Activated CD4-positive, alpha-beta memory T cell treated with anti-CD3 and anti-CD28 coated beads for 36 hours (primary cell): ENCODE measurements at regions not wholly inside any gene's neighbourhood (a gene's known extent, or its start where the extent isn't known, plus 50 kb on each side); places are given as distances from the start of the nearest gene placed in this dataset.

Experiments used
- CTCF ChIA-PET: fragments of 350-600 bp; sonication (Branson Sonifier 250); formaldehyde crosslinking; loops from one replicate; lab custom pipeline; 2021; ENCODE audit warnings: antibody characterized with exemption, inconsistent platforms; lab: Charles Lee
- POLR2A ChIA-PET: fragments of 350-600 bp; sonication (Branson Sonifier 250); formaldehyde crosslinking; loops from one replicate; lab custom pipeline; 2021; ENCODE audit warnings: antibody characterized with exemption; lab: Charles Lee
- DNase-seq: peaks from one replicate; pipeline ENCODE4 v3.0.0-alpha.2; 2020
- H3K27ac Mint-ChIP-seq: one replicate; pipeline ENCODE4 v1.8.0; 2021; ENCODE audit warnings: mixed read lengths
- H3K27me3 Mint-ChIP-seq: one replicate; pipeline ENCODE4 v1.8.0; 2021; ENCODE audit warnings: mixed read lengths
- H3K36me3 Mint-ChIP-seq: one replicate; pipeline ENCODE4 v1.8.0; 2021; ENCODE audit warnings: mixed read lengths
- H3K4me1 Mint-ChIP-seq: one replicate; pipeline ENCODE4 v1.8.0; 2021; ENCODE audit warnings: low read depth, mixed read lengths
- H3K4me3 Mint-ChIP-seq: one replicate; pipeline ENCODE4 v1.8.0; 2021; ENCODE audit warnings: mild to moderate bottlenecking, mixed read lengths
- H3K9me3 Mint-ChIP-seq: one replicate; pipeline ENCODE4 v1.8.0; 2021; ENCODE audit warnings: mixed read lengths
- intact Hi-C: fragments of 100-400 bp; cut with micrococcal nuclease; formaldehyde crosslinking; loops from one replicate; pipeline ENCODE4 v1.15.1; 2023

DNA sequence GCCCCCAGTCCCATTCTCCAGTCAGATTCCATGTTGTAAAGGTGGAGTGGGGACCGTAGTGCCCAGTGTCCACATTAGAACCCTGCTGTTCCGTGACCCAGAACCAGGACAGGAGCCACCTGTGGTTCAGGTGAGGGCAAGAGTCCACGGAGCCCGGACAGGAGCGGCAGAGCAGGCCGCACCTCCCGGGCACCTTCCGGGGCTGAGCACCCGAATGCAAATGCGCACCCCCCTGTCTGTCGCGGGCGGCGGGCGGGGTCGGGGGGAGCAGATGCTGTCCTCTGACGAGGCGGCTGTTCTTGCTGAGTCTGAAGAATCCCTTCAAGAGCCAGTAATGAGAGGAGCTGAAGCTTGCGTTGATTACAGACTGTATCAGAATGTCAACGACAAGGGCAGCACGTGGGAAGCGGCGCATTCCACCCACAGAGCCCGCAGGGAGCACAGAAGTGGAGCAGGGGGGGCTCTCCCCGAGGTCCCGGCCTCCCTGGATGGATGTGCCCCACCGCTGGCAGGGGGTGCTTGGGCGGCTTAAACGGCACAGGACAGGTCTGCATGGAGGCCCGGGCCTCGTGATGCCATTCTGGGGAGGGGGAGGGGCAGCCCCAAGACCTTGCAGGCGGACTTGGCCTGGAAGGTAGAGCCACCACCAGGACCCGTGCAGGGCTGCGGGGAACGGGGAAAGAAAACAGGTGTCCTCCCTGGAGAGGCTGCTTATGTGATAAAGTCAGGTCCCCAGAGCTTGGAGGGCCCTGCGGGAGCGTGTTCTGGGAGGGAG, 407.5 kb upstream of the RNF32 start:
- Mint-ChIP-seq H3K9me3 (no peaks in the 10 kb centered on the region), H3K27me3 (no peaks in the 10 kb centered on the region), H3K4me3 (no peak overlapping the region), H3K4me1 (no peaks in the 10 kb centered on the region), H3K27ac (no peak overlapping the region), H3K36me3 (no peaks in the 10 kb centered on the region)
- intact Hi-C loops = no loop called here
- DNase-seq = no peak
- ChIA-PET POLR2A (no interaction called here), CTCF (no interaction called here)

DNA sequence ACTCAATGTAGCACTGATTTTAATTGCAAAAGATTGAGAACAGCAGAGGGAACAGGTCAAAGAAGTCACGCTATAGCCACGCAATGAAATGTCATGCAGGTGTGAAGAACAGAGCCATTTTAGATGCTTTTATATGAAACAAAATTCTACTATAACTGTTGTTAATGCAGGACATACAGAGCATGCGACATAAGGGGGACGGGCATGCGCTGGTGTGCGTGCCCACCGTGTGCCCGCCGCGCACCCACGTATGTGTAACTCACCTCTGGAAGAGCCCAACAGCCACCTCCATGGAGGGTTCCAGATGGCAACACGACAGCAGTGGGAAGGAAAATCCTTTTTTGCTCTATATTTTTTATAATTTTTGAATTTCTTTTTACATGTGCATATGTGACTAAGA, 410.0 kb upstream of the RNF32 start:
- Mint-ChIP-seq H3K27ac (no peak overlapping the region), H3K4me3 (no peak overlapping the region), H3K9me3 (no peaks in the 10 kb centered on the region), H3K36me3 (no peaks in the 10 kb centered on the region), H3K27me3 (no peaks in the 10 kb centered on the region), H3K4me1 (no peaks in the 10 kb centered on the region)
- no peak for DNase-seq
- CTCF ChIA-PET = no interaction called here
- POLR2A ChIA-PET = no interaction called here
- intact Hi-C loops = no loop called here

DNA sequence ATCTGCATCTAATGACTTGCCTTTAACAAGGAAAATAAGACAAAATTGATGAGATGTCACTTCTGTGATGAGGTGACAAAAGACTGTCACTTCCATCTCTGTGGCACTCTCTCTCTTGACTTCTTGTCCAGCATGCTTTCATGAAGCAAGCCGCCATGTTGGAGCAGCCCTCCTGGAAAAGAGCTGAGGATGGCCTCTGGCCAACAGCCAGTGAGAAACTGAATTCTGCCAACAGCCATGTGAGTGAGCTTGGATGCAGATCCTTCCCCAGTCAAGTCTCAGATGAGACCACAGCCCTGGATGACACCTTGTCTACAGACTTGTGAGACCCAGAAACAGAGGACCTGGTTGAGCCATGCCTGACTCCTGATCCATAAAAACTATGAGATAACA, 412.6 kb upstream of the SHH start:
- DNase-seq = no peak
- no peaks in the 10 kb centered on the region for H3K9me3 Mint-ChIP-seq
- CTCF ChIA-PET = no interaction called here
- no peak overlapping the region for H3K4me3 Mint-ChIP-seq
- intact Hi-C loops = no loop called here
- H3K27me3 Mint-ChIP-seq = no peaks in the 10 kb centered on the region
- H3K27ac Mint-ChIP-seq = no peak overlapping the region
- no peaks in the 10 kb centered on the region for H3K36me3 Mint-ChIP-seq
- POLR2A ChIA-PET = no interaction called here
- H3K4me1 Mint-ChIP-seq = no peaks in the 10 kb centered on the region

DNA sequence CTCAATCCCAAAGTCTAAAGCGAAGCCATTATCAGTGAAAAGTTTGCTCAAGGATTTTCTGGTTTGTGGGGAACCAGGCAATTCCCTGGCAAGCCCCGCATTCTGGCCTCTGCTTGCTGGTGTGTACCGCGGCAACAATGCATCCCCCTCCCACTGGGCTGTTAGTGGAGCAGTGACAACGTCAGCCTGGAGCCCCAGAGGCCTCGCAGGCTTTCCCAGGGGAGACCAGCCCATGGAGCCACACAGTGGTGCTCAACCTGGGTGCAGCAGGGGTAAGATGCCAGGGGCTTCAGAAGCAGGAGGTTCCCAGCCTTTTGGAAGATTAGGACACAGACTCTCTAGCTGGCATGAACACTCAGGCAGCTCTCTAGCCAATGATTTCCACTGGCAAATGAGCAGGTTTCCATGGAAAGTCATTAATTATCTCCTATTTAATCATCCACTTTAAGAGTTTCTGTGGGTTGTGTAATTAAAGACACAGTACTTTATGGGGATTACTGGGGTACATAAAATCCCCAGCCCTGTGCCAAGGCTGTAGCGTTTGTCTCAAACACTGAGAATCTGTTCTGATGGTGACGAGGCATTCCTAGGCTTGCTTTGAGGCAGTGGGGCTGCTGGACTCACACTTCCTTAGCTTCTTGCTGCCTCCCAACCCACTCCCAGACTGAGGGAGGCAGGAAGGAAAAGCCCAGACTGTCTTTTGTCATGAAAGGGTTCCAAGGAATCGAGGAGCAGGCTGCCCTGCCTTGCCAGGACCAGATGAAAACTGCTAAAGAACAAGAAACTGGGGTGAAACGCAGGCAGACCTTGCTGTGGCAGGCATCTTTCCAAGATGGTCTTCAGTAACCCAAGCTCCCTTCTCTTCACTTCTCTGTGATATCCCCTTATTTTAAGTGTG, 411.9 kb upstream of the SHH start:
- Mint-ChIP-seq H3K36me3 (no peaks in the 10 kb centered on the region), H3K4me1 (no peaks in the 10 kb centered on the region), H3K27ac (no peak overlapping the region), H3K4me3 (no peak overlapping the region), H3K27me3 (no peaks in the 10 kb centered on the region), H3K9me3 (no peaks in the 10 kb centered on the region)
- POLR2A ChIA-PET = no interaction called here
- DNase-seq = no peak
- intact Hi-C loops = no loop called here
- CTCF ChIA-PET = no interaction called here

DNA sequence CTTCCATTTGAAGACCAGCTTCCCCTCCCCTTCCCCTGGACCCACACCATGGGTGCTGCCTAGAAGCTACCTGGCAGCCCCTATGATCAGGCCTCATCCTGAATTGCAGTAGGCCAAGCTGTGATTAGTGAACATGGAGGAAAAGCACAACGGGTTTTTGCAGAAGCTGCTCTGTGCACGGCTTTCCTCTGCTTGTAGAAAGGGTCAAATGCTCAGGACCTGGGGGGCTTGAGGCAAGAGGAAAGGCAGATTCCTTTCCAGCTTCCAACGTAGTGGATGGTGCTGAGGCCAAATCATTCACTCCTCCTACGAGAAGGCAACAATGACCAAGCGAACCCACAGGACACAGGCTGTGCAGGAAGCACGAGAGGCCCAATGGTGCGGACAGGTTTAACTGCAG, 410.3 kb upstream of the SHH start:
- intact Hi-C loops = no loop called here
- no peak for DNase-seq

DNA sequence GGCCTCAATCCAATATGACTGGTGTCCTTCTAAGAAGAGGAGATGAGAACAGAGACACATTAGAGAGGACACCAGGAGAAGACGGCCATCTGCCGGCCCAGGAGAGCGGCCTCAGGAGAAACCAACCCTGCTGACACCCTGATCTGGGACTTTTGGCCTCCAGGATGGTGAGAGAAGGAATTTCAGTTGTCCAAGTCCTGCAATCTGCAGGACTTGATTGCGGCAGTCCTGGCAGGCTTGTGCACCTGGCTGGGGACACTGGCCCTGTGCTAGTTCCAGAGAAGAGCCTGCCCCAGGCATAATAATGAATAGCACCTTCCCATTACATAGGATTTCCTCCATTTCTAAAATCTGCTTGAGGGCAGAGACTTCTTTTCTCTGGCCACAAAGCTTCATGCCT, 409.9 kb upstream of the SHH start:
- Mint-ChIP-seq H3K27ac (no peak overlapping the region), H3K27me3 (no peaks in the 10 kb centered on the region)

More for the DNA sequence above, 410.3 kb upstream of the SHH start:
- Mint-ChIP-seq H3K27me3 (no peaks in the 10 kb centered on the region), H3K4me3 (no peak overlapping the region), H3K36me3 (no peaks in the 10 kb centered on the region), H3K9me3 (no peaks in the 10 kb centered on the region), H3K4me1 (no peaks in the 10 kb centered on the region), H3K27ac (no peak overlapping the region)
- ChIA-PET CTCF (no interaction called here), POLR2A (no interaction called here)

DNA sequence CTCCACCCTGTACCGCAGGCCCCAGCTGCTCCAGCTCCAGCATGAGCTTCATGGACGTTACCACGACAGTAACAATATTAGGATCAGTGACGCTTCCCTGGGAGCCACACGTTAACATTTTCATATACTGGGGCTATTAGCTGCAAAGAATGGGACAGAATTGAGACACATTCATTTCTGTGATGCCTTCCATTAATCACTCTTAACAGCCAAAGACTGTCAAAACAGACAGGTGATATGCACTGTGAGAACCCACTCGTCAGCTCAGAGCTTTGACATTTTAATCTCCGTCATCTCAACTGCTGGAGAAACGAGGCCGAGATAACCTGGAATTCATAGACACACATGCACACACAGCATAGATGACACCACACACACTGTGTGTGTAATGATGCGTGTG, 408.4 kb upstream of the SHH start:
- no peaks in the 10 kb centered on the region for H3K4me1 Mint-ChIP-seq
- H3K27ac Mint-ChIP-seq = no peak overlapping the region
- H3K9me3 Mint-ChIP-seq = no peaks in the 10 kb centered on the region
- H3K4me3 Mint-ChIP-seq = no peak overlapping the region
- intact Hi-C loops = no loop called here
- no peaks in the 10 kb centered on the region for H3K36me3 Mint-ChIP-seq
- POLR2A ChIA-PET = no interaction called here
- H3K27me3 Mint-ChIP-seq = no peaks in the 10 kb centered on the region
- DNase-seq = no peak
- CTCF ChIA-PET = interaction anchor here (0.6 kb wide), 1 partner anchor 11 kb away, joined by 3 read pairs; no protein-coding TSS in a partner anchor

More for the DNA sequence above, 409.9 kb upstream of the SHH start:
- Mint-ChIP-seq H3K36me3 (no peaks in the 10 kb centered on the region), H3K4me1 (no peaks in the 10 kb centered on the region), H3K9me3 (no peaks in the 10 kb centered on the region), H3K4me3 (no peak overlapping the region)
- no peak for DNase-seq
- intact Hi-C loops = no loop called here
- ChIA-PET CTCF (no interaction called here), POLR2A (no interaction called here)

DNA sequence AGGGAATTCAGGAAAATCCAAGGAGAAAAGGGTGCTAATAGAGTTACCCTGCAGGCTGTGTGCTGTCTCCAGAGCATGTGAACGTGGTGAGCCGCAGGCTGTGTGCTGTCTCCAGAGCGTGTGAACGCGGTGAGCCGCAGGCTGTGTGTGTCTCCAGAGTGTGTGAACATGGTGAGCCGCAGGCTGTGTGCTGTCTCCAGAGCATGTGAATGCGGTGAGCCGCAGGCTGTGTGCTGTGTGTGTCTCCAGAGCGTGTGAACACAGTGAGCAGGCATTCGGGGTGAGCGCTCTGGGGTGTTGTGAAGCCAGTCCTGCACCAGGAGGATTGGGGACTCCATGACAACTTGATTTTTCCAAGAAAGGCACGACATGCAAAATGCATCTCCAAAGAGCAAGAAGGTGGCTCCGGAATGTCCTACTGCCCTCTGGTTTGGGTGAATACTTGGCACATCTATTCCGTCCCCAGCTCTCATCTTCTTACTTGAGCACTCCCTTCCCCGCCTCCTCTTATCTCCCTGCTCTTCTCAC, 407.9 kb upstream of the SHH start:
- Mint-ChIP-seq H3K4me1 (no peaks in the 10 kb centered on the region), H3K9me3 (no peaks in the 10 kb centered on the region), H3K4me3 (no peak overlapping the region), H3K27ac (no peak overlapping the region), H3K27me3 (no peaks in the 10 kb centered on the region), H3K36me3 (no peaks in the 10 kb centered on the region)
- POLR2A ChIA-PET = no interaction called here
- intact Hi-C loops = no loop called here
- CTCF ChIA-PET = no interaction called here
- no peak for DNase-seq

DNA sequence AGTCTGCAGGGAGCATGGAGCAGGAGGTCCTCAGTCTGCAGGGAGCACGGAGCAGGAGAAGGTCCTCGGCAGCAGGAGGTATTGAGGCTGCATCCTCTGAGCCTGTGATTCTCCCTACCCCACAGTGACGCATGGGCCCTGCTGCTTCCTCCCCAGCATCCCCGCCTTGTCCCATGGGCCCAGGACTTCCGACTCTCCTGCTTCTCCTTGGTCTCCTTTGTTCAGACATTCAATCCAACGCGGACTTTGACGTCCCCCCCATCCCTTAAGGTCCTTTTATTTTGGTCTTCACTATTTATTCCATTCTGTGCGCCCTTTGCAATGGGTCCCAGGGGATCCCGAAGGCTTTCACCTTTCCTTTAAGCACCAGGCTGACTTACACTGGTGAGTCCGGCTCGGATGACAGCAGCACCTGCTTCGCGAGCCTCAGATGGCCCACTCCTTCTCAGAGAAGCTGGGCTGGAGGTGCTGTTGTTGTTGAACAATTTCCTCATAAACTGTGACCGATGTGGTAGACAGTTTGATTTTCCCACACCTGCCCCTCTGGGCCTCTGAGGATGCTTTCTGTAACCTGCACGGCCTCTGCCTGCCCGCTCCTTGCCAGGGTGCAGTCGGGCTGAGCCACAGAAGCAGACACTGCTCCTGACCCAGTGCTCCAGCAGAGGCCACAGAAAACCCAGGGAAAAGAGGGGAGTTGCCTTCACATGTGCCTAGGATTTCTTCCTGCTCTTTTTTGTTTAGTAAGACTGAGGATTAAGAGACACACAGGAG, 407.2 kb upstream of the SHH start:
- Mint-ChIP-seq H3K27ac (no peak overlapping the region), H3K36me3 (no peaks in the 10 kb centered on the region), H3K9me3 (no peaks in the 10 kb centered on the region), H3K27me3 (no peaks in the 10 kb centered on the region), H3K4me3 (no peak overlapping the region), H3K4me1 (no peaks in the 10 kb centered on the region)
- CTCF ChIA-PET = no interaction called here
- POLR2A ChIA-PET = no interaction called here
- intact Hi-C loops = no loop called here
- no peak for DNase-seq

DNA sequence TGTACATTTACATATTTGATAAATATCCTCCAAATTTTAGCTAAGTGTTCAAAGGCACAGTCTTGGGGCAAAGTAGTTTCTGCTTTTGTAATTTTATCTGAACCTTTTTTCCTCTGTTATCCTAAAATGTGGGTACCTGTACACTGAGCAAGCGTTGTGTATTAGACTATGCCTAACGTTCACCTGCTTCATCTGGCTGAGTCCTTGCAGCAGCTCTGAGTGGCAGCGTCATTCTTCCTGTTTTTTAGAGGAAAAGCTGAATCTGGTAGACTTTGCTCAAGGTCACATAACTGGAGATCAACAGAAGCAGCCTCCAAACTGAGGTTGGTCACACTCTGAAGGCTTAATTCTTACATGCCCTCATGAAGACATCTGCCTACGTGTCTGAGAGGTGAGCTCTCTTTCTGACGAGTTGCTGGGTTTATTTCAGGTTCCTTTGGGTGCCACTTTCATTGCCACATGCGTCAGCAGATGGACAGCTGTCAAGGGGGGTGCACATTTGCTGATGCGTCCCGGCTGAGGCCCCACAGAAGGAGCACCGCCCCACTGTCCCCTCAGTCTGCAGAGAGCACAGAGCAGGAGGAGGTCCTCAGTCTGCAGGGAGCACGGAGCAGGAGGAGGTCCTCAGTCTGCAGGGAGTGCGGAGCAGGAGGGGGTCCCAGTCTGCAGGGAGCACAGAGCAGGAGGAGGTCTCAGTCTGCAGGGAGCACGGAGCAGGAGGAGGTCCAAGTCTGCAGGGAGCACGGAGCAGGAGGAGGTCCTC, 406.5 kb upstream of the SHH start:
- no peak overlapping the region for H3K4me3 Mint-ChIP-seq
- no peak overlapping the region for H3K27ac Mint-ChIP-seq
- intact Hi-C loops = no loop called here
- H3K27me3 Mint-ChIP-seq = no peaks in the 10 kb centered on the region
- ChIA-PET CTCF (no interaction called here), POLR2A (no interaction called here)
- no peaks in the 10 kb centered on the region for H3K9me3 Mint-ChIP-seq
- no peaks in the 10 kb centered on the region for H3K36me3 Mint-ChIP-seq
- H3K4me1 Mint-ChIP-seq = no peaks in the 10 kb centered on the region
- no peak for DNase-seq

DNA sequence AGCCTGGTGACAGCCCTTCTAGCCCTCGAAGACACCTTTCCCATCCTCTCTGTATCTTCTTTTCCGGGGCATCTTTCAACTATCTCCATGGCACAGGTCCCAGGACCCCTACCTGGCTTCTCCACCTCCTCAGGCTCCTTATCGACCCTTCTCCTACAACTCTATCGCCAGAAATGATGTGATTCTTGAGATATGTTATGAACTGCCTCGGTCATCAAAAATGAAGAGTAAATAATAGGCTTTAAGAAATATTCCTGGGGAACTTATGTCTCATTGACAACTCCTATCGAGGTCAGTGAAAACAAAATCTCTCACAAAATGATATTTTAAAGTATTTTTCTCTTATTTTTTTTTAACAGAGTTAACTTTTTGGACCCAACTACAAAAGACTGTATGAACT, 405.5 kb upstream of the SHH start:
- H3K27me3 Mint-ChIP-seq = no peaks in the 10 kb centered on the region
- intact Hi-C loops = no loop called here

More for the DNA sequence above, 405.5 kb upstream of the SHH start:
- DNase-seq = no peak
- ChIA-PET CTCF (no interaction called here), POLR2A (no interaction called here)
- H3K27ac Mint-ChIP-seq = no peak overlapping the region
- H3K4me3 Mint-ChIP-seq = no peak overlapping the region
- no peaks in the 10 kb centered on the region for H3K9me3 Mint-ChIP-seq
- H3K4me1 Mint-ChIP-seq = no peaks in the 10 kb centered on the region
- H3K36me3 Mint-ChIP-seq = no peaks in the 10 kb centered on the region
